ENCODE measurements at regions not wholly inside any gene's neighbourhood (a gene's known extent, or its start where the extent isn't known, plus 50 kb on each side); places are given as distances from the start of the nearest gene placed in this dataset.

- Mint-ChIP-seq H3K4me3 (no peak overlapping the region), H3K4me1 (no peaks in the 10 kb centered on the region), H3K27me3 (ENCODE audit: low read depth in 3 of 3) (no peaks in the 10 kb centered on the region), H3K9me3 (peaks cover 4 to 20% (median 11%) of the 10 kb centered on the region in 7 donors), H3K36me3 (no peaks in the 10 kb centered on the region), H3K27ac (no peak overlapping the region)
- intact Hi-C loops (cut with micrococcal nuclease) = no loop called here
- no peak for TF ChIP-seq CTCF (IDR thresholded peaks at IDR 0.05)
- H3K9ac ChIP-seq (ENCODE audit: insufficient read depth, low read length, poor library complexity, severe bottlenecking) = no peak overlapping the region
- no peak overlapping the region for H2AFZ ChIP-seq (ENCODE audit: insufficient read depth, low read depth, low read length, poor library complexity, severe bottlenecking)
- H3K4me2 ChIP-seq (replicated peaks; ENCODE audit: extremely low read depth, low read length, poor library complexity, severe bottlenecking) = no peak overlapping the region
- H3K79me2 ChIP-seq (ENCODE audit: insufficient read depth, low read length) = no peaks in the 10 kb centered on the region
- no peak overlapping the region for H3K27ac ChIP-seq (ENCODE audit: low read depth in 1 of 2, low read length in 2 of 2)
- no peaks in the 10 kb centered on the region for H3K4me1 ChIP-seq (ENCODE audit: control insufficient read depth in 1 of 2, insufficient read depth in 2 of 2, low read length in 2 of 2)
- no peaks in the 10 kb centered on the region for H3K27me3 ChIP-seq (ENCODE audit: control insufficient read depth in 2 of 2, insufficient read depth in 2 of 2, low read length in 2 of 2)
- DNase-seq = no peak
- H3K9me3 ChIP-seq (replicated peaks in 1 of 2; ENCODE audit: control insufficient read depth in 1 of 2, insufficient read depth in 1 of 2, low read length in 2 of 2) = peaks cover 4 to 7% of the 10 kb centered on the region in 2 donors
- no peak overlapping the region for H3K4me3 ChIP-seq (replicated peaks in 1 of 3; ENCODE audit: low read depth in 2 of 3, low read length in 3 of 3)
- no peaks in the 10 kb centered on the region for H4K20me1 ChIP-seq (ENCODE audit: insufficient read depth, low read length)
- H3K36me3 ChIP-seq (replicated peaks in 1 of 2; ENCODE audit: control insufficient read depth in 1 of 2, insufficient read depth in 2 of 2, low read length in 2 of 2) = no peaks in the 10 kb centered on the region
- WGBS (ENCODE audit: insufficient coverage) = no CpG with 5 or more reads among the region's 1 CpG
These were observed 111.7 kb upstream of the SLITRK6 start for GRCh38 chr13:85910962-85911361.

- no peak for DNase-seq
- no peak overlapping the region for H3K27ac ChIP-seq (ENCODE audit: low read depth in 1 of 2, low read length in 2 of 2)
- Mint-ChIP-seq H3K4me1 (no peaks in the 10 kb centered on the region), H3K9me3 (peaks cover 0 to 7% (median 3%) of the 10 kb centered on the region in 7 donors), H3K27me3 (ENCODE audit: low read depth in 3 of 3) (no peaks in the 10 kb centered on the region), H3K27ac (no peak overlapping the region), H3K4me3 (no peak overlapping the region), H3K36me3 (no peaks in the 10 kb centered on the region)
- H3K9ac ChIP-seq (ENCODE audit: insufficient read depth, low read length, poor library complexity, severe bottlenecking) = no peak overlapping the region
- no peaks in the 10 kb centered on the region for H4K20me1 ChIP-seq (ENCODE audit: insufficient read depth, low read length)
- H3K79me2 ChIP-seq (ENCODE audit: insufficient read depth, low read length) = no peaks in the 10 kb centered on the region
- intact Hi-C loops (cut with micrococcal nuclease) = no loop called here
- H3K36me3 ChIP-seq (replicated peaks in 1 of 2; ENCODE audit: control insufficient read depth in 1 of 2, insufficient read depth in 2 of 2, low read length in 2 of 2) = no peaks in the 10 kb centered on the region
- TF ChIP-seq CTCF (IDR thresholded peaks at IDR 0.05) = no peak
- H3K4me1 ChIP-seq (ENCODE audit: control insufficient read depth in 1 of 2, insufficient read depth in 2 of 2, low read length in 2 of 2) = no peaks in the 10 kb centered on the region
- no peak overlapping the region for H2AFZ ChIP-seq (ENCODE audit: insufficient read depth, low read depth, low read length, poor library complexity, severe bottlenecking)
- H3K4me2 ChIP-seq (replicated peaks; ENCODE audit: extremely low read depth, low read length, poor library complexity, severe bottlenecking) = no peak overlapping the region
- no peaks in the 10 kb centered on the region for H3K27me3 ChIP-seq (ENCODE audit: control insufficient read depth in 2 of 2, insufficient read depth in 2 of 2, low read length in 2 of 2)
- WGBS (ENCODE audit: insufficient coverage) = no CpG with 5 or more reads among the region's 2 CpGs
- H3K9me3 ChIP-seq (replicated peaks in 1 of 2; ENCODE audit: control insufficient read depth in 1 of 2, insufficient read depth in 1 of 2, low read length in 2 of 2) = peaks cover 9% of the 10 kb centered on the region in 2 donors
- H3K4me3 ChIP-seq (replicated peaks in 1 of 3; ENCODE audit: low read depth in 2 of 3, low read length in 3 of 3) = no peak overlapping the region
These were observed 101.3 kb upstream of the SLITRK6 start for GRCh38 chr13:85900521-85900920.

Data from CD14-positive monocyte (primary cell).